ENCODE measurements at regions not wholly inside any gene's neighbourhood (a gene's known extent, or its start where the extent isn't known, plus 50 kb on each side); places are given as distances from the start of the nearest gene placed in this dataset.

- Mint-ChIP-seq H3K4me3 (no peak overlapping the region), H3K9me3 (peaks cover 0 to 2% (median 0%) of the 10 kb centered on the region in 7 donors), H3K36me3 (no peaks in the 10 kb centered on the region), H3K27me3 (ENCODE audit: low read depth in 3 of 3) (no peaks in the 10 kb centered on the region), H3K4me1 (no peaks in the 10 kb centered on the region), H3K27ac (no peak overlapping the region)
- Histone ChIP-seq H2AFZ (ENCODE audit: insufficient read depth, low read depth, low read length, poor library complexity, severe bottlenecking) (no peak overlapping the region), H3K4me1 (ENCODE audit: control insufficient read depth in 1 of 2, insufficient read depth in 2 of 2, low read length in 2 of 2) (no peaks in the 10 kb centered on the region), H3K9ac (ENCODE audit: insufficient read depth, low read length, poor library complexity, severe bottlenecking) (no peak overlapping the region), H3K27me3 (ENCODE audit: control insufficient read depth in 2 of 2, insufficient read depth in 2 of 2, low read length in 2 of 2) (no peaks in the 10 kb centered on the region), H3K4me2 (replicated peaks; ENCODE audit: extremely low read depth, low read length, poor library complexity, severe bottlenecking) (no peak overlapping the region), H3K36me3 (replicated peaks in 1 of 2; ENCODE audit: control insufficient read depth in 1 of 2, insufficient read depth in 2 of 2, low read length in 2 of 2) (no peaks in the 10 kb centered on the region), H3K27ac (ENCODE audit: low read depth in 1 of 2, low read length in 2 of 2) (no peak overlapping the region), H4K20me1 (ENCODE audit: insufficient read depth, low read length) (no peaks in the 10 kb centered on the region), H3K79me2 (ENCODE audit: insufficient read depth, low read length) (no peaks in the 10 kb centered on the region), H3K4me3 (replicated peaks in 1 of 3; ENCODE audit: low read depth in 2 of 3, low read length in 3 of 3) (no peak overlapping the region), H3K9me3 (replicated peaks in 1 of 2; ENCODE audit: control insufficient read depth in 1 of 2, insufficient read depth in 1 of 2, low read length in 2 of 2) (no peaks in the 10 kb centered on the region)
- no CpG with 5 or more reads among the region's 4 CpGs for WGBS (ENCODE audit: insufficient coverage)
- DNase-seq, result no peak
- intact Hi-C loops (cut with micrococcal nuclease), result no loop called here
- TF ChIP-seq CTCF (IDR thresholded peaks at IDR 0.05), result no peak
Observed at GRCh38 chr7:80387634-80388193, 124.2 kb downstream of the GNAT3 start.

- Histone ChIP-seq H3K4me1 (ENCODE audit: control insufficient read depth in 1 of 2, insufficient read depth in 2 of 2, low read length in 2 of 2) (no peaks in the 10 kb centered on the region), H3K27me3 (ENCODE audit: control insufficient read depth in 2 of 2, insufficient read depth in 2 of 2, low read length in 2 of 2) (no peaks in the 10 kb centered on the region), H2AFZ (ENCODE audit: insufficient read depth, low read depth, low read length, poor library complexity, severe bottlenecking) (no peak overlapping the region), H3K79me2 (ENCODE audit: insufficient read depth, low read length) (no peaks in the 10 kb centered on the region), H3K4me3 (replicated peaks in 1 of 3; ENCODE audit: low read depth in 2 of 3, low read length in 3 of 3) (no peak overlapping the region), H3K27ac (ENCODE audit: low read depth in 1 of 2, low read length in 2 of 2) (no peak overlapping the region), H4K20me1 (ENCODE audit: insufficient read depth, low read length) (no peaks in the 10 kb centered on the region), H3K9me3 (replicated peaks in 1 of 2; ENCODE audit: control insufficient read depth in 1 of 2, insufficient read depth in 1 of 2, low read length in 2 of 2) (no peaks in the 10 kb centered on the region), H3K4me2 (replicated peaks; ENCODE audit: extremely low read depth, low read length, poor library complexity, severe bottlenecking) (no peak overlapping the region), H3K9ac (ENCODE audit: insufficient read depth, low read length, poor library complexity, severe bottlenecking) (no peak overlapping the region), H3K36me3 (replicated peaks in 1 of 2; ENCODE audit: control insufficient read depth in 1 of 2, insufficient read depth in 2 of 2, low read length in 2 of 2) (no peaks in the 10 kb centered on the region)
- intact Hi-C loops (cut with micrococcal nuclease), result no loop called here
- peaks cover 0 to 2% (median 0%) of the 10 kb centered on the region in 7 donors for H3K9me3 Mint-ChIP-seq
- no peaks in the 10 kb centered on the region for H3K27me3 Mint-ChIP-seq (ENCODE audit: low read depth in 3 of 3)
- no peak for DNase-seq
- H3K4me1 Mint-ChIP-seq, result no peaks in the 10 kb centered on the region
- no peaks in the 10 kb centered on the region for H3K36me3 Mint-ChIP-seq
- no peak overlapping the region for H3K27ac Mint-ChIP-seq
- no peak for TF ChIP-seq CTCF (IDR thresholded peaks at IDR 0.05)
- WGBS (ENCODE audit: insufficient coverage), result 100% methylated on average over 2 of the region's 3 CpGs
- H3K4me3 Mint-ChIP-seq, result no peak overlapping the region
Observed at GRCh38 chr7:80386686-80387085, 125.2 kb downstream of the GNAT3 start.
